ENCODE measurements at regions not wholly inside any gene's neighbourhood (a gene's known extent, or its start where the extent isn't known, plus 50 kb on each side); places are given as distances from the start of the nearest gene placed in this dataset.
"Not testable (repeated sequence)": the region's sequence is repeated elsewhere in the genome, so short reads cannot be mapped to it uniquely, and the experiment has no call there.

- Histone ChIP-seq H3K36me3 (ENCODE audit: insufficient read depth) (no peaks in the 10 kb centered on the region), H3K4me2 (no peak overlapping the region), H3K27me3 (ENCODE audit: insufficient read depth, low read depth) (no peaks in the 10 kb centered on the region), H4K20me1 (ENCODE audit: insufficient read depth) (no peaks in the 10 kb centered on the region), H2AFZ (ENCODE audit: low read depth) (no peak overlapping the region), H3K79me2 (ENCODE audit: insufficient read depth, low read depth) (no peaks in the 10 kb centered on the region), H3K9ac (no peak overlapping the region), H3K27ac (no peak overlapping the region), H3K4me1 (ENCODE audit: low read depth, poor library complexity, severe bottlenecking) (peaks cover 7% of the 10 kb centered on the region), H3K4me3 (IDR thresholded peaks at IDR 0.05; ENCODE audit: insufficient read depth, low read depth, low read length) (no peak overlapping the region)
- TF ChIP-seq, protein P1, sequence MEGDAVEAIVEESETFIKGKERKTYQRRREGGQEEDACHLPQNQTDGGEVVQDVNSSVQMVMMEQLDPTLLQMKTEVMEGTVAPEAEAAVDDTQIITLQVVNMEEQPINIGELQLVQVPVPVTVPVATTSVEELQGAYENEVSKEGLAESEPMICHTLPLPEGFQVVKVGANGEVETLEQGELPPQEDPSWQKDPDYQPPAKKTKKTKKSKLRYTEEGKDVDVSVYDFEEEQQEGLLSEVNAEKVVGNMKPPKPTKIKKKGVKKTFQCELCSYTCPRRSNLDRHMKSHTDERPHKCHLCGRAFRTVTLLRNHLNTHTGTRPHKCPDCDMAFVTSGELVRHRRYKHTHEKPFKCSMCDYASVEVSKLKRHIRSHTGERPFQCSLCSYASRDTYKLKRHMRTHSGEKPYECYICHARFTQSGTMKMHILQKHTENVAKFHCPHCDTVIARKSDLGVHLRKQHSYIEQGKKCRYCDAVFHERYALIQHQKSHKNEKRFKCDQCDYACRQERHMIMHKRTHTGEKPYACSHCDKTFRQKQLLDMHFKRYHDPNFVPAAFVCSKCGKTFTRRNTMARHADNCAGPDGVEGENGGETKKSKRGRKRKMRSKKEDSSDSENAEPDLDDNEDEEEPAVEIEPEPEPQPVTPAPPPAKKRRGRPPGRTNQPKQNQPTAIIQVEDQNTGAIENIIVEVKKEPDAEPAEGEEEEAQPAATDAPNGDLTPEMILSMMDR (conservative IDR thresholded peaks at IDR 0.05; ENCODE audit: low read depth, low read length), result no peak
Observed at GRCh38 chr13:71214357-71214756, 652.6 kb downstream of the DACH1 start.

GRCh38 chr13:71213252-71213821, 653.7 kb downstream of the DACH1 start:
- no peak overlapping the region for H3K27ac ChIP-seq
- H4K20me1 ChIP-seq (ENCODE audit: insufficient read depth), result no peaks in the 10 kb centered on the region
- no peaks in the 10 kb centered on the region for H3K27me3 ChIP-seq (ENCODE audit: insufficient read depth, low read depth)
- H2AFZ ChIP-seq (ENCODE audit: low read depth), result no peak overlapping the region
- no peaks in the 10 kb centered on the region for H3K36me3 ChIP-seq (ENCODE audit: insufficient read depth)
- no peak overlapping the region for H3K4me3 ChIP-seq (IDR thresholded peaks at IDR 0.05; ENCODE audit: insufficient read depth, low read depth, low read length)
- H3K4me2 ChIP-seq, result no peak overlapping the region
- H3K79me2 ChIP-seq (ENCODE audit: insufficient read depth, low read depth), result no peaks in the 10 kb centered on the region
- H3K4me1 ChIP-seq (ENCODE audit: low read depth, poor library complexity, severe bottlenecking), result peaks cover 7% of the 10 kb centered on the region
- no peak overlapping the region for H3K9ac ChIP-seq
- TF ChIP-seq, protein P1 (conservative IDR thresholded peaks at IDR 0.05; ENCODE audit: low read depth, low read length), result no peak

DNA sequence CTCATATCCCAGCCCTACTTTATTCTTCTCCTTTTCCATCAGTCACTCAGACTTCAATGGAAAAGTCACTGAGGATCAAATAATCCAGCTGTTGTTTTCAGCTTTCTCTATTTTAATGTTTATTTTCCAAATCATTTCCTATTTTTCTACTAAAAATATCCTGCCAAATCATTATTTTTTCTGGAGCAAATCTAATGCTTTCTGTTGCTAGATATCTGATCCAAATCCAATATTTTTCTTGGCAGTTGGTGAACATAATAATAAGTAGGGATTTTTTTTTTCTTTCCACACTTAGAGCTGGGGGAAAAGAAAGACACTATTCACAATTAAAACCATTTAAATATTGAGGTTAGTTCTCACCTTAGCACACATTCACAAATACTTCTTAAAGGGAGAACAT, 656.1 kb downstream of the DACH1 start:
- no peaks in the 10 kb centered on the region for H3K27me3 ChIP-seq (ENCODE audit: insufficient read depth, low read depth)
- no peaks in the 10 kb centered on the region for H4K20me1 ChIP-seq (ENCODE audit: insufficient read depth)
- TF ChIP-seq, protein P1 (conservative IDR thresholded peaks at IDR 0.05; ENCODE audit: low read depth, low read length), result no peak
- no peaks in the 10 kb centered on the region for H3K79me2 ChIP-seq (ENCODE audit: insufficient read depth, low read depth)
- H3K36me3 ChIP-seq (ENCODE audit: insufficient read depth), result no peaks in the 10 kb centered on the region
- no peak overlapping the region for H2AFZ ChIP-seq (ENCODE audit: low read depth)
- peaks cover 7% of the 10 kb centered on the region for H3K4me1 ChIP-seq (ENCODE audit: low read depth, poor library complexity, severe bottlenecking)
- H3K4me3 ChIP-seq (IDR thresholded peaks at IDR 0.05; ENCODE audit: insufficient read depth, low read depth, low read length), result no peak overlapping the region
- H3K9ac ChIP-seq, result no peak overlapping the region
- H3K4me2 ChIP-seq, result no peak overlapping the region
- no peak overlapping the region for H3K27ac ChIP-seq

DNA sequence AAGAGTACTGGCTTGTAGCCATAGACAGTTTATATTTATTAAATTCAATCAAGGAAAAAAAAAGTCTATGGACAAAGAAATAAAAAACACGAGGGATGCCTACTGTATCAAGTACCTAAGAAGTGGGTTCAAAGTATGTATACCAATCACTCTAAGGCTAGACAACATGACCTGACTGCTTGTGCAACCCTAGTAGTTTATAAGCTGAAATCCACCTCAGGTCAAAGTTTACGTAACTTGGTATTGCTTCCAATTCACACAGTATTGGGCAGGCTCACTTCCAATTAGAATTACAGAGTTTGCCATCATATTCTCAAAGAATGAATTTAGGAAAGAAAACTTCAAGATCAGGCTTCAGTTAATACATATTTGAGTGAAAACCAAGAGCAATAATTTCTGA, 657.8 kb downstream of the DACH1 start:
- no peak overlapping the region for H3K9ac ChIP-seq
- no peaks in the 10 kb centered on the region for H3K79me2 ChIP-seq (ENCODE audit: insufficient read depth, low read depth)
- no peak overlapping the region for H3K4me2 ChIP-seq
- peaks cover 7% of the 10 kb centered on the region for H3K4me1 ChIP-seq (ENCODE audit: low read depth, poor library complexity, severe bottlenecking)
- no peaks in the 10 kb centered on the region for H3K36me3 ChIP-seq (ENCODE audit: insufficient read depth)
- no peaks in the 10 kb centered on the region for H3K27me3 ChIP-seq (ENCODE audit: insufficient read depth, low read depth)
- TF ChIP-seq, protein P1 (conservative IDR thresholded peaks at IDR 0.05; ENCODE audit: low read depth, low read length), result no peak
- H2AFZ ChIP-seq (ENCODE audit: low read depth), result no peak overlapping the region
- no peak overlapping the region for H3K4me3 ChIP-seq (IDR thresholded peaks at IDR 0.05; ENCODE audit: insufficient read depth, low read depth, low read length)
- H4K20me1 ChIP-seq (ENCODE audit: insufficient read depth), result no peaks in the 10 kb centered on the region
- no peak overlapping the region for H3K27ac ChIP-seq

- not testable (repeated sequence) for H2AFZ ChIP-seq (ENCODE audit: low read depth); H3K79me2 ChIP-seq (ENCODE audit: insufficient read depth, low read depth); H3K4me2 ChIP-seq; H3K27ac ChIP-seq; H3K9ac ChIP-seq; H3K27me3 ChIP-seq (ENCODE audit: insufficient read depth, low read depth); H4K20me1 ChIP-seq (ENCODE audit: insufficient read depth); H3K4me3 ChIP-seq (IDR thresholded peaks at IDR 0.05; ENCODE audit: insufficient read depth, low read depth, low read length); H3K36me3 ChIP-seq (ENCODE audit: insufficient read depth); H3K4me1 ChIP-seq (ENCODE audit: low read depth, poor library complexity, severe bottlenecking)
Observed at GRCh38 chr13:71184583-71184982, 682.4 kb downstream of the DACH1 start.

DNA sequence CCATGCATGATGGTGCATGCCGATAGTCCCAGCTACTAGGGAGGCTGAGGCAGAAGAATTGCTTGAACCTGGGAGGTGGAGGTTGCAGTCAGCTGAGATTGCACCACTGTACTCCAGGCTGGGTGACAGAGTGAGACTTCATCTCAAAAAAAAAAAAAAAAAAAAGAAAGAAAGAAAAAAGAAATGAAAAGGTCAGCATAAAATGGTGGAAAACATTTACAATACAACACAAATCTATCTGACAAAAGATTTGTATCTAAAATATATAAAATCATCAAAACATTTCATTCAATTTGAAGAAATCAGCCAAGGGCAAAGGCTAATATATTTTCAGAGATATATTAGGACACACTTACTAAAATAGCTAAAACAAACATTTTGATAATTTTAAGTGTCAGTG, 683.7 kb downstream of the DACH1 start:
- H3K36me3 ChIP-seq (ENCODE audit: insufficient read depth); H3K4me1 ChIP-seq (ENCODE audit: low read depth, poor library complexity, severe bottlenecking); H2AFZ ChIP-seq (ENCODE audit: low read depth): not testable (repeated sequence)

More for the DNA sequence above, 683.7 kb downstream of the DACH1 start:
- H3K4me2 ChIP-seq; H3K9ac ChIP-seq; H4K20me1 ChIP-seq (ENCODE audit: insufficient read depth); H3K79me2 ChIP-seq (ENCODE audit: insufficient read depth, low read depth); H3K4me3 ChIP-seq (IDR thresholded peaks at IDR 0.05; ENCODE audit: insufficient read depth, low read depth, low read length); H3K27me3 ChIP-seq (ENCODE audit: insufficient read depth, low read depth); H3K27ac ChIP-seq: not testable (repeated sequence)
